Suprapubic skin (tissue), 4 donors: ENCODE measurements at regions not wholly inside any gene's neighbourhood (a gene's known extent, or its start where the extent isn't known, plus 50 kb on each side); places are given as distances from the start of the nearest gene placed in this dataset.

Source experiments
- DNase-seq, 2 donors: peaks; one replicate each; pipeline ENCODE4 v3.0.0-alpha.2; 2019; ENCODE audit warnings: low spot score in 2 of 2
- H3K27ac ChIP-seq: fragments of 200-600 bp; sonication (generic); one replicate; pipeline ENCODE4 v1.5.1; 2019
- H3K27me3 ChIP-seq: fragments of 200-600 bp; sonication (generic); one replicate; pipeline ENCODE4 v1.5.1; 2019
- H3K36me3 ChIP-seq: fragments of 200-600 bp; sonication (generic); one replicate; pipeline ENCODE4 v1.5.1; 2019
- H3K4me1 ChIP-seq: fragments of 200-600 bp; sonication (generic); one replicate; pipeline ENCODE4 v1.5.1; 2019
- H3K4me3 ChIP-seq: fragments of 200-600 bp; sonication (generic); one replicate; pipeline ENCODE4 v1.5.1; 2019; ENCODE audit warnings: mild to moderate bottlenecking
- H3K9me3 ChIP-seq: fragments of 200-600 bp; sonication (generic); one replicate; pipeline ENCODE4 v1.5.1; 2019
- EP300 ChIP-seq: sonication (generic); formaldehyde crosslinking; IDR thresholded peaks from one replicate; pipeline ENCODE4 v1.6.1; 2017; ENCODE audit warnings: antibody characterized with exemption
- POLR2A ChIP-seq, 2 donors: fragments of 450-650 bp; IDR thresholded peaks; one replicate each; pipeline ENCODE4 v1.6.1; 2017; ENCODE audit warnings: antibody characterized with exemption in 2 of 2, mild to moderate bottlenecking in 2 of 2, moderate library complexity in 2 of 2
- POLR2AphosphoS5 ChIP-seq, 3 donors: sonication (generic); formaldehyde crosslinking; IDR thresholded peaks; one replicate each; pipeline ENCODE4 v1.6.1; 2017; ENCODE audit warnings: antibody characterized with exemption in 3 of 3
- WGBS: methylation state at CpG from one replicate; pipeline ENCODE4 v1.1.5; 2018; 5-methylcytosine and 5-hydroxymethylcytosine counted together
- TF ChIP-seq, protein P1 (sequence below), 2 donors: fragments of 200-600 bp in 1 of 2; fragments of 450-650 bp in 1 of 2; sonication (generic) in 1 of 2; IDR thresholded peaks; one replicate each; pipeline ENCODE4 v1.5.1; 2016 to 2019; ENCODE audit warnings: antibody characterized with exemption in 2 of 2, mild to moderate bottlenecking in 1 of 2, moderate library complexity in 1 of 2

DNA sequence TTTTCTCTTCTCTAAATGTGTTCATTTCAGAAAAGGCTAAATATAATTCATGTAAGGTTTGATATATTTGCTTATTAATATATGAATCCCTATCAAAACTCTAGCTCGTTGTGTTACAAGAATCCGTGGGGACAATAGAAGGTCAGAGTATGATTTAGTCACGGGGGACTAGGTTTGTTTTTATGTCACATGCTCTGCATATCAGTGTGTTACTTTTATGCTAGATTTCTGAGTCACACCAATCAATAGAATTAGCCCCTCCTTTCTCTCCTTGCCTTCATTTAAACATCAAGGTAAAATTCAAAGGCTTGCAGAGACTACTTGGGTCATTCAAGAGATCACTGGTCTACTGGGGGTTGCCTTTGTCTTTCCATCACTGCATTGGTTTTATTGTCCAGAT is 636.1 kb downstream of the NR2F2 start:
- no peak for TF ChIP-seq POLR2A (IDR thresholded peaks at IDR 0.05)
- TF ChIP-seq, protein P1, sequence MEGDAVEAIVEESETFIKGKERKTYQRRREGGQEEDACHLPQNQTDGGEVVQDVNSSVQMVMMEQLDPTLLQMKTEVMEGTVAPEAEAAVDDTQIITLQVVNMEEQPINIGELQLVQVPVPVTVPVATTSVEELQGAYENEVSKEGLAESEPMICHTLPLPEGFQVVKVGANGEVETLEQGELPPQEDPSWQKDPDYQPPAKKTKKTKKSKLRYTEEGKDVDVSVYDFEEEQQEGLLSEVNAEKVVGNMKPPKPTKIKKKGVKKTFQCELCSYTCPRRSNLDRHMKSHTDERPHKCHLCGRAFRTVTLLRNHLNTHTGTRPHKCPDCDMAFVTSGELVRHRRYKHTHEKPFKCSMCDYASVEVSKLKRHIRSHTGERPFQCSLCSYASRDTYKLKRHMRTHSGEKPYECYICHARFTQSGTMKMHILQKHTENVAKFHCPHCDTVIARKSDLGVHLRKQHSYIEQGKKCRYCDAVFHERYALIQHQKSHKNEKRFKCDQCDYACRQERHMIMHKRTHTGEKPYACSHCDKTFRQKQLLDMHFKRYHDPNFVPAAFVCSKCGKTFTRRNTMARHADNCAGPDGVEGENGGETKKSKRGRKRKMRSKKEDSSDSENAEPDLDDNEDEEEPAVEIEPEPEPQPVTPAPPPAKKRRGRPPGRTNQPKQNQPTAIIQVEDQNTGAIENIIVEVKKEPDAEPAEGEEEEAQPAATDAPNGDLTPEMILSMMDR (IDR thresholded peaks at IDR 0.05) = no peak
- no peak for TF ChIP-seq POLR2AphosphoS5 (IDR thresholded peaks at IDR 0.05)
- no peak for TF ChIP-seq EP300
- H3K4me1 ChIP-seq = no peaks in the 10 kb centered on the region
- H3K27me3 ChIP-seq = no peaks in the 10 kb centered on the region
- WGBS = 79% methylated on average over 3 of the region's 3 CpGs
- H3K4me3 ChIP-seq = no peak overlapping the region
- H3K36me3 ChIP-seq = no peaks in the 10 kb centered on the region
- H3K27ac ChIP-seq = no peak overlapping the region
- no peak for DNase-seq
- H3K9me3 ChIP-seq = no peaks in the 10 kb centered on the region

DNA sequence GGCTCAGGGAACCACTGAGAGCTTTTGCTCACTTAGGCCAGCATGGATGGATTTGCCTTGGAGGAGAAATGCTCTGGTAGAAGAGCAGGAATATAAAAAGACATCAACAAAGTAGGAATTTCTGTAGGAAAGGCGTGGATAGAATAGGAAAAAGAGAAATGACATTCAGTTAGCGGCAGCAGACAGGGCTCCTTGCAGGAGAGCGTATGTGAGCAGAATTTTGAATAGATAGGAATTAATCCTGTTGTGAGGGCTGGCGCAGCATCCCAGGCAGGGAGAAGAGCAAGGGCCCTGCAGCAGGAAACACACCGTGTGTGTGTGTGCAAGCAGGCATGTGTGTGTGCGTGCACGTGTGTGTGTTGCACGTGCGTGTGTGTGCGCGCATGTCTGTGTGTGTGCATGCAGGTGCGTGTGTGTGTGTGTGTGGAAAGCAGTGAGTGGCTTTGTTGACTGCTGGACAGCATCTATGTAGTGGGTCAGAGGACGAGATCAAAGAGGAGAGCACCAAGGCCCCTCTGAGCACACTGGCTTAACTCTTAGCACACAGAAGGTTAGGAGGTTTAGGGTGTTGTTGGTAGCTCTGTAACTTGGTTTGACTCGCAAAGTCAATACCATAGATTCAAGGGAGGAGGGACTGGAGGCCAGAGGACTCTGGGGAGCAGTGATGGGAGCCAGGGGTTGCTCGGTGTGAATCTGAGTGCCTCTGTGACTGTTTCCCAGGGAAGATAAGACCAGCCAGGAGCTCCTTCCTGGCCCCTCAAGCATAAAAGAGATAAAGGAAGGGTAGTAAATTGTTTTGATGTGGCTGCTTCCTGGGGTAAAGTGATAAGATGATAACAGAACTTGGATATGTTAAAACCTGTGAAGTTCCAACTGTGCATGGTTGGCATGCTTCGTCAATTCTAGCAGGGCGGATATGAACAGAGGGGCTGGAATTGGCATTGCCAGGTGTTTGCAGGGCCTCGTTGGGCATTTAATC is 639.5 kb downstream of the NR2F2 start:
- Histone ChIP-seq H3K36me3 (no peaks in the 10 kb centered on the region), H3K4me1 (no peaks in the 10 kb centered on the region), H3K27ac (no peak overlapping the region), H3K4me3 (no peak overlapping the region), H3K27me3 (no peaks in the 10 kb centered on the region), H3K9me3 (no peaks in the 10 kb centered on the region)
- DNase-seq = no peak
- WGBS = 61% methylated on average over 18 of the region's 18 CpGs
- TF ChIP-seq POLR2A (IDR thresholded peaks at IDR 0.05) = no peak
- no peak for TF ChIP-seq POLR2AphosphoS5 (IDR thresholded peaks at IDR 0.05)
- no peak for TF ChIP-seq EP300
- TF ChIP-seq, protein P1 (IDR thresholded peaks at IDR 0.05) = no peak

GRCh38 chr15:96972201-96972600 is 641.7 kb downstream of the NR2F2 start:
- Histone ChIP-seq H3K9me3 (no peaks in the 10 kb centered on the region), H3K4me1 (no peaks in the 10 kb centered on the region), H3K4me3 (no peak overlapping the region), H3K27me3 (no peaks in the 10 kb centered on the region), H3K36me3 (no peaks in the 10 kb centered on the region), H3K27ac (no peak overlapping the region)
- TF ChIP-seq POLR2A (IDR thresholded peaks at IDR 0.05) (no peak), EP300 (no peak), POLR2AphosphoS5 (IDR thresholded peaks at IDR 0.05) (no peak)
- TF ChIP-seq, protein P1 (IDR thresholded peaks at IDR 0.05) = no peak
- 66% methylated on average over 1 of the region's 1 CpG for WGBS
- DNase-seq = no peak

DNA sequence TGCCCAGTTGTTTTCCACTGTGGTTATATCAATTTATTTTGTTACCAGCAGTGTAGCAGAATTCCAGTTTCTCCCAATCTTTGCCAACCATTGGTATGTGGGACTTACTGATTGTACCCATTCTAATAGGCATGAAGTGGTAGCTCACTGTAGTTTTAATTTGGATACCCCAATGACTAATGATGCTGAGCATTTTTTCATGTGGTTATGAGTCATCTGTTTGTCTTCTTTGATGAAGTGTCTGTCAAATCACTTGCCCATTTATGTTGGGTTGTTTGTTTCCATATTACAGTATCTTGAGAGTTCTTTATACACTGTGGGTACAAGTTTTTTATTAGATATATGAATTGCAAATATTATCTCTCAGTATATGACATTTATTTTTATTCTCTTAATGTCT is 644.3 kb downstream of the NR2F2 start:
- no peaks in the 10 kb centered on the region for H3K9me3 ChIP-seq
- TF ChIP-seq EP300 (no peak), POLR2AphosphoS5 (IDR thresholded peaks at IDR 0.05) (no peak), POLR2A (IDR thresholded peaks at IDR 0.05) (no peak)
- TF ChIP-seq, protein P1 (IDR thresholded peaks at IDR 0.05) = no peak
- no peak overlapping the region for H3K27ac ChIP-seq
- H3K36me3 ChIP-seq = no peaks in the 10 kb centered on the region
- no peaks in the 10 kb centered on the region for H3K4me1 ChIP-seq
- H3K27me3 ChIP-seq = no peaks in the 10 kb centered on the region
- no peak overlapping the region for H3K4me3 ChIP-seq
- no peak for DNase-seq

GRCh38 chr15:96977886-96978285 is 647.4 kb downstream of the NR2F2 start:
- no peak overlapping the region for H3K27ac ChIP-seq
- no peak overlapping the region for H3K4me3 ChIP-seq
- no peaks in the 10 kb centered on the region for H3K27me3 ChIP-seq
- WGBS = 66% methylated on average over 2 of the region's 2 CpGs
- TF ChIP-seq EP300 = no peak
- TF ChIP-seq POLR2A (IDR thresholded peaks at IDR 0.05) = no peak
- TF ChIP-seq, protein P1 (IDR thresholded peaks at IDR 0.05) = no peak
- no peak for TF ChIP-seq POLR2AphosphoS5 (IDR thresholded peaks at IDR 0.05)
- no peaks in the 10 kb centered on the region for H3K4me1 ChIP-seq
- no peak for DNase-seq
- no peaks in the 10 kb centered on the region for H3K36me3 ChIP-seq
- H3K9me3 ChIP-seq = no peaks in the 10 kb centered on the region
